ENCODE measurements at regions not wholly inside any gene's neighbourhood (a gene's known extent, or its start where the extent isn't known, plus 50 kb on each side); places are given as distances from the start of the nearest gene placed in this dataset.

DNA sequence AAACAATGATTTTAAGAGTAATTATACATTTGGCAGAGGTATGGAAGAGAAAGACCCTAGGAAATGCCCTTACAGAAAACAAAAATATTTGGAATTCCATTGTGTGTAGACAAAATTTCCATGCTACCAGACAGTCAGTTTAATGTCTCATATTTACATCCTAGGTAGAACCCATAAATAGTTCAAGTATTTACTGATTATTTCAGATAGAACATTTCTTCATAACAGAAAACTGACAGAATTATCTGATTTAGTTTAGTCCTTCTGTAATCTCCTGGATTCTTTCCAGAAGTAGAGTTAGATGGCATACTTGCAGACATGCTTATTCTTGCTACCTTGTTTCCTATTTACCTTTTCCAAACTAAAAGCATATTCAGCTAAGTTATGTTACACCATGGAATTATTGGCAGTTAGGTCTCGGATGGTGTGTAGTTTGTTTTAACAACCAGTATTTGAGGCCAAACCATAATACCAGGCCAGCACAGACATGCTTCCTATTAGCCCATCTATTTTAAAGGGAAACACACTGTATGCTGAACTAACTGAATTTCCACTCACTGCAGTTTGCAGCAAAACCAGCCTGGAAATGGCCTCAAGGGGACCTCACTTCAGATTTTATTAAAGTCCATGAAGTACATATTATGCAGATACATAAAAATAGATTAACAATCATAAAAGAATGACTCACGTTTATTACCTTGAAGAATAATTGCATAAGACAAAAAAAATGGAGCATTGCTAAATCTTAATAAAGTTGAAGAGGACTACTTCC lies 126.6 kb upstream of the LRIG3 start:
- DNase-seq (ENCODE audit: low spot score), result no peak

DNA sequence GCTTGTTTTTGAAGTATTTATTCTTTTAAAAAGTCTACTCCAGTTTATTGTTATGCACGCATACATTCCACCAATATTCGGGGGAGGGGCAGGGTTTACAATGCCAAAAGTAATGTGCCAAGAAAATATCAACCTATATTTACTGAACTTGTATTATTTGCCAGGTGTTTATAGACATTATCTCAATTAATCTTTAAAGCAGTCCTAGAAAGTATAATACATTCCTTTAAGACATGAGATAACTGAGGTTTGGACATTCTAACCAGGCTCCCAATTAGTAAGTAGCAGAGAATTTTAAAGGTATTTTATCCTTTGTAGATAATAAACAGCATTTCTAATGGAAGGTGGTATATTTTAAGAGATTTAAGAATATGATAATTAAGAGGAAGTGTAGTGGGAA lies 124.5 kb upstream of the LRIG3 start:
- no peak for DNase-seq (ENCODE audit: low spot score)

DNA sequence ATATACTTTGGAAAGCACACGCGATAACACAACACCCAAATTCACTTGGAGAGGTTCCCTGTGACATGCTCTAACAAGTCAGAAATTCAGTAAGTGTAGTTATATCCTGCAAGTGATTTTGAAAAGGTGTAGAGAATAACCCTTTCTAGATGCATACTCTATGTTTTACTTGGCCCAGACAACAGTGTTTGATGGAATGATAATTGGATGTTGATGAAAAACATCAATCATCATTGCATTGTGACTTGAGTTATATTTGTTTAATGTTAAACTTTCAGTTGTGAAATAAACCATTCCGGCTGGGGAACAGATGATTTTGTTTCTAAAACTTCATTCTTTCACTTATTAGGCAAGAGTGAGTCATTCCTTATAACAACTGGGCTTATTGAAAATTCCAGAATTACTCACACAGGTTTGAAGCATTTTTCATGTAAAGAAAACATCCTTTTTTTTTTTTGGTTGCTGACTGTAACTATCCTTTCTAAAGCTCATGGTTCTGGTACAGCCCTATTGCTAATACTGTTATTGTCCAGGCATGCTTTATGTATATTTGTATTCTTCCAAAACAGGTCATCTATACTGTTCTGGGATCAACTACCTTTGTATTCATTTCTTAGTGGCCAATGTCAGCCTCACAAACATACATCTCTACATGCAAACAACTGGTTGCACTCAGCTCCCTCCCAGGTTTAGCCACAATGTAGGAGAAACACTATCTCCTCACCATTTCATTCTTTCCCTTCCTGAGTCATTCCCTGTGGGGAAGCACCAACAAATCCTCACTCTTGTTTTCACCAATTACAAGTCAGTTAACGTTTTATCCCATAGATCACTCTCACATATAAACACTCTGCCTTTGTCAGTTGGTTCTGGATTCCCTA lies 121.2 kb upstream of the LRIG3 start:
- peak; percentile 80 for DNase-seq (ENCODE audit: low spot score)

DNA sequence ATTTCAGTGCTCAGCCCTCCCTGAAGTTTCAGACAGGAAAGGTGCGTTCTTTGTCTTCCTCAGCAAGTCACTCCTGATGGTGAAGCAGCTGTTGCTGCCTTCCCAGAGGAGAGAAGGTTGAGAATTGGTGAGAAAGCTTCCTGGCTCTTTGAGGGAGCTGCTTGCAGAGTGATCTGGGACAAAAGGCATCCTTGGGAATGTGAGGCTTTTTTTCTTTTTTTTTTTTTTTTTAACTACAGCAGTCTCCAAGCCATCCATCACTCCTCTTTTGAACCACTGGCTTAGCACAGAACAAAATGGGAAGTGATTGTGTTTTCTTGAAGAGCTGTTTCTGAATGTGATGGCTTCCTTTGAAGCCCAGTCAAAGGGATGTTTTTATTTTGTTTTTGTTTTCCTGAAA lies 120.4 kb upstream of the LRIG3 start:
- peak; percentile 69 for DNase-seq (ENCODE audit: low spot score)

DNA sequence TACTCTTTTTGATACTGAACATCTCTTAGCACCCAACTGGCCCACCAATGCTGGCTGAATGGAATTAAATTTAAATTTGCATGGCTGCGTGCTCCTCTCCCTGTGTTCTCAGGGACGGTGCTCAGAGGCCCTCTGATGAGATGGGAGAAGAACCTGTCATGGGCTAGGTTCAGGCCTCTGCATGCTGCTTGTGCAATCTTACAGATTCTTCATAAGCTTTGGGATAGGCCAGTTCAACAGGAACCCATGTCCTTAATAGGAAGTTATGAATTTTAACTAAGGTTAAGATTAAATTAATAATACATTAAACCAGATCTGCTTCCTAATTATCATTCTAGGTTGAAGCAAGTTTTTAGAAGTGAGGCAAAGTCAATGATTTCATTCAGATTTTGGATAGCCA lies 119.7 kb upstream of the LRIG3 start:
- no peak for DNase-seq (ENCODE audit: low spot score)

DNA sequence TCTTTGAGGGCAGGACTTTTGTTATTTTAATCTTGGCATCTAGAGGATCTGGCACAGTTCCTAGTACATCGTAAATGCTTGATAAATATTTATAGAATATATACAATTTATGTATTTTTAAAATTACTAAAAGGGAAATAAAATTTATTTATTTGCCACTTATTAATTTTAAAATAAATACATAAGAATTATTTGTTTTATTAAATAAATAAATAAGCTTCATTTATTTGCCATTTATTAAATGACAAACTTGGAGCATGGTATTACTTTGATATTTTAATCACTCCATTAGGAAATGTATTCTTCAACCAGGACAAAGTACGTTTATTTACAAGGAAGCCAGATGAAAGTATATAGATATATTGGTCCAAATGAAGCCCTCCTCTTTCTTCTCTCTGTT lies 118.7 kb upstream of the LRIG3 start:
- no peak for DNase-seq (ENCODE audit: low spot score)

DNA sequence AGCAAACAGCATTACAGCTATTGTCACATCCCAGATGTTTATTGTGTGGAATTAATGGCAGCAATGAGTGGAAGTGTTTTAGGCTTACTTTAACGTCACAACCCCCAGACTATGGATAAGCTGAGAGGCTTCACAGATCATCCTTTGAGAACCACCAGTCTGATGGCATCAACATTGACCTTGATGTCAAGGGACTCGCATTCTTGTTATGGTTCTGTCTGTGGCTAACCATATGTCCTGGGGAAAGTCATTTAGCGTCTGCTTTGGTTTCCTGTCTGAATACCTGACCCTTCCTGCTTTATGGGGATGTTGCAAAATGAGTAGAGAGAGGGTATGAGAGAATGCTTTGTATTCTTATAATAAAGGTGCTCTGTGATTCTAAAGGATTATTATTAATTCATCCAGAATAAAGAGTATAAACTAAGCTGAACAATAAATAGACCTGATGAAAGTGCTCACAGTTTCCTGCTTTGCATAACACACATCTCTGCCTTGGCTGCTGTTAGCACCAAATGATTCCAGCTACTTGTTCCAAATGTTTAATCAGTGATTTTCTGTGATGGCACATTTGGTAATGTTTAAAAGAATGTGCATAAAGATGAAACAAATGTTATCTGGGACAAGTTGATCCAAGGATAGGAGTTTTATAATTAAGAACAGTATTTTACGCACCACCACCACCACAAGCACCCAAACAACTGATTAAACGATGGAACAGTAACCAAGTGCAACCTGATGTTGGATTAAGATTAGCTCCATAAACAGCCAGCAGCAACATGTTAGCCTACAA lies 116.9 kb upstream of the LRIG3 start:
- peak; percentile 31 for DNase-seq (ENCODE audit: low spot score)

DNA sequence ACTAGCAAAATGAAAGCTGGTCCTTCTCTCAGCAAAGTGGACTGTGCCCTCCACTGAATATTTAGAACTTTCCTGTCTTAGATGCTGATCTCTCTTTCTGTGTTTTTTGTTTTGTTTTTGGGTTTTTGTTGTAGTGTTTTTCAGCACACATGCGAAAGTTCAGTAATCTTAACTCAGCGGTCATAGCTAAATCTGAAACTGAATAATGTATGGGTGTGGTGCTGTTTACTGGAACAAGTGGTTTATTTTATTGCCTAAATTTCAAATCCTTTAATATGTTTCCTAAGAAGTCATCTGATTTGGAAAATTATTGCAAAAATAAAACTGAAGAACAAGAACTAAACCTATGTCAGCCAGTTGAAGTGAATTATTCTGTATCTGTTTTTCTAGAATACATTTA lies 116.0 kb upstream of the LRIG3 start:
- DNase-seq (ENCODE audit: low spot score), result no peak

DNA sequence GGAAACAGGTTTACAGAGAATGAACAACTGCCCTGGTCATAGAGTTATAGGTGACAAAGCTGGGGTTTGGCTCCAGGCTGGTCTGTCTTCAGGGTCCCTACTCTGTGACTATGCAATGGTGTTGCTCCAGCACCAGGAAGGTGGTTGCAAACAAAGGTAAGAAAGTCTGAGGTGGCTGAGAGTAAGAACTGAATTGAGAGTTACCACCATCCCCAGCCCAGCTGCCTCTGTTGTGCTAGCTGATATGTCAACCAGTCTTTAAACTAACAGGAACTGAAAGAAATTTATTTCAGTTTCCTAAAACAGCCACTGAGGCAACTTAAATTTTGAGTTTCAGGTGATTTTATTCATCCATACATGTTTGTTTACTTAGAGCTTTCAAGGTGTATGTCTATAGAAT lies 111.0 kb upstream of the LRIG3 start:
- no peak for DNase-seq (ENCODE audit: low spot score)

DNA sequence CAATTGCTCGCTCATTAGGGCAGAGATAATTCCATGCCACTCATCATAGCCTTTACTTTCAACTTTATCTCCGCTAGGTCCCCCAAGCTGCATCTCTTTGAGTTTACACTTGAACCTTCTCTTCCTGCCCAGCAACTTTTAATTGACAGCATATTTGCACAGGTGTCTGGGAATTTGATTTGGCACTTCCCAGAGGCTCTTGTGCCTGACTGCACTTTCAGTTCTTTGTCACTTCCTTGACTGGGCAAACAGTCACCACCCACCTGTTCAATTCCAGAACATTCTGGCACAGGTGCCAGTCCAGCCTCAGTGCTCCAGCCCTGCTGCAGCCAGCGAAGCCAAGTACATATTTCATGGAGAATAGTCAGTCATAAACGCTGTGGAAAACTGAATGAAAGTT lies 110.1 kb upstream of the LRIG3 start:
- no peak for DNase-seq (ENCODE audit: low spot score)

DNA sequence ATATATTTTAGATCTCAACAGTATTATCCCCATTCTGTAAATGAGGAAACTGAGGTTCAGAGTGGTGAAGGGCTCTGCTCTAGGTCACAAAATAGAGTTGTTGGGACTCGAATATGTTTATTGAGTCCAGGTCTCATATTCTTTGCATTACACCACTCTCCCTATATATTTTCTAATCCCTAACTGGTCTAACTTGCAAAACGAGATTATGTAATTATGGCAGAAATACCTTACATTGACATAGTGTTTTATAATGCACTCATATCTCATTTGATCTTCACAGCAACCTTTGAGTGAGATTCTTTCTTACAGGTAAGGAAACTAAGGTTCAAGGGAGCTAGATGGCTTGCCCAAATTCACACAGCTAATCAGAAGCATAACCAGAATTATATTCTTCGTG lies 106.9 kb upstream of the LRIG3 start:
- DNase-seq (ENCODE audit: low spot score), result no peak

DNA sequence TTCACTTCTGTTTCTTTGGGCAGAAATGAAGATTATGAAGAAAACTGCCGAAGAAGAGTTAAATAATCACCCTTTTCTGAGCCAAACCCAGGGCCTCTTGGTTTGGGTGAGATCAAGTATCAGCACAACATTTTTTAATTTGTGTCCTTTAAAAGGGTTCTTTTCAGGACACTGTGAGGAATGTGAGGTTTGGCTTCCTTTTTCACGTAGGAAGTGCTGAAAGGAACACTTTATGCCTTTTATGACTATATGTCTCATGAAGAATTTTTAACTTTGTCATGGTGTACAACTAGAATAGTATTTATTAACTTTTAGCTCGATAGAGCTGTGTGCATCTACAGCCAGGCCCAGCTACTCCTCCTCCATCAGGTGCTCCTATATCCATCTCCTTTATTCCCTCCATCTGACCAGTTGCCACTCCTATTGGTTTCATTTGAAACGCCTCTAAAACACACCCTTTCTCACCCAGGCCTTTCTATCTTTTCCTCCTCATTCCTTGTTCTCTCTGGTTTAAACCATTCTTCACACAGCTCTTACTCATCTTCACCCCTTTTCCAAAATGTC lies 103.6 kb upstream of the LRIG3 start:
- DNase-seq (ENCODE audit: low spot score), result no peak

DNA sequence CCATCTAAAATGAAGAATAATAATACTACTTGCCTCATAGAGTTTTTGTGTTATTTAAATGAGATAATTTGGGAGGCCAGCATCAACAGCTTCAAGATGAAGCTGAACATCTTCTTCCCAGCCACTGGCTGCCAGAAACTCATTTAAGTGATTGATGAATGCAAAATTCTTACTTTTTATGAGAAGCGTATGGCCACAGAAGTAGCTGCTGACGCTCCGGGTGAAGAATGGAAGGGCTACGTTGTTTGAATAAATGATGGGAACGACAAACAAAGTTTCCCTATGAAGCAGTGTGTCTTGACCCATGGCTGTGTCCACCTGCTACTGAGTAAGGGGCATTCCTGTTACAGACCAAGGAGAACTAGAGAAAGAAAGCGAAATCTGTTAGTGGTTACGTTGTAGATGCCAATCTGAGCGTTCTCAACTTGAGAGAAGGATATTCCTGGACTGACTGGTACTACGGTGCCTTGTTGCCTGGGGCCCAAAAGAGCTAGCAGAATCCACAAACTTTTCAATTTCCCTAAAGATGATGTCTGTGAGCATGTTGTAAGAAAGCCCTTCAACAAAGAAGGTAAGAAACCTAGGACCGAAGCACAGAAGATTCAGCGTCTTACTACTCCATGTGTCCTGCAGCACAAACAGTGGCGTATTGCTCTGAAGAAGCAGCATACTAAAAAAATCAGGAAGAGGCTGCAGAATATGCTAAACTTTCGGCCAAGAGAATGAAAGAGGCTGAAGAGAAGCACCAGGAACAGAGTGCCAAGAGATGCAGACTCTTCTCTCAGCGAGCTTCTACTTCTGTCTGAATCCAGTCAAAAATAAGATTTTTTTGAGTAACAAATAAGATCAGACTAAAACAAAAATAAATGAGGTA lies 100.0 kb upstream of the LRIG3 start:
- DNase-seq (ENCODE audit: low spot score), result no peak

DNA sequence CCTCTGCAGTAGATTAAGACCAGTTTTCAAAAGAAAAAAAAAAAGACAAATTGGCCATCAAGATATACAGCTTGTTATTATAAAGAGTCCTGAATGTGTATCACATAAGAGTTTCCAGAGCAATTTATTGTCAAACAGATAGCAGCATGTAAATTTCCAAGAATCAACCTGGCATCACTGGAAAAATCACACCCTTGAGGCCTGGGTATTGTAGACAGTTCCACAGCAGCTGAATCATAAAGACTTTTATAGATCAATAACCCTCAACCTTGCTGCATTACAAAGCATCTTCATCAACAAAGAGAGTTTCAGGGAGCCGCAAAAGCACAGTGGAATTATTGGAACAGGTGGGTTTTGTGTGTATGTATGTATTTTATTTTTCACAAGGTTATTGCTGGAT lies 94.6 kb upstream of the LRIG3 start:
- no peak for DNase-seq (ENCODE audit: low spot score)

DNA sequence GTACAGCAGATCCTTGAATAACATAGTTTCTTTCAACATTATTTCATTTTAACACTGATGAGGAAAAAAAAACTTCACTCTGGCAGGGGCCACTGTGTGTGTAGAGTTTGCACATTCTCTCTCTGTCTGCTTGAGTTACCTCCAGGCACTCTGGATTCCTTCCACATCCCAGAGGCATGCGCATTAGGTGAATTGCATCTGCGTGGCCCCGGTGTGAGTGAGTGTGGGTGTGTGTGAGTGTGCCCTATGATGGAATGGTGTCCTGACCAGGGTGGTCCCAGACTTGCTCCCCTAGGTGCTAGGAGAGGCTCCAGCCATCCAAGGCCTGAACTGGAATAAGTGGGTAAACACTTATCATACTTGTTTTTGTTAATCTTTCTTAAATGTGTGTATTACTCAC lies 90.6 kb upstream of the LRIG3 start:
- no peak for DNase-seq (ENCODE audit: low spot score)

DNA sequence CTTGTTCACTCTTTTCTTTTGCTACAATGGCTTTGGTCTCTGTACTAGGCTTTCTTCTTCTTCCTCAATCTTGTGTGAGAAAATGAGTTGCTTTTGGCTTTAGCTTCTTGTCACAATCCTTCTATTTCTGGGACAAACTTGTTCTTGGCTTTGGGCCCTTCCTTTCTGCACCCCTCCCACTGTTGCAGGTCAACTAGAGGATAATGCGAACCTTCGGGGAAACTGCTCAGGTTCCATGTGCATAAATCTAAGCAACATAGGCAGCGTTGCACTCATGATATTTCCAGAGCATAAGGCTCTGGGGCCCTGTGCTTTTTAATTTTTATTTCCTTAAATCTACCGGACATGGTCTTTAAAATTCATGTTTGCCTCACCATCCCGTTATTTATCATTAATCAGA lies 89.8 kb upstream of the LRIG3 start:
- DNase-seq (ENCODE audit: low spot score), result no peak

DNA sequence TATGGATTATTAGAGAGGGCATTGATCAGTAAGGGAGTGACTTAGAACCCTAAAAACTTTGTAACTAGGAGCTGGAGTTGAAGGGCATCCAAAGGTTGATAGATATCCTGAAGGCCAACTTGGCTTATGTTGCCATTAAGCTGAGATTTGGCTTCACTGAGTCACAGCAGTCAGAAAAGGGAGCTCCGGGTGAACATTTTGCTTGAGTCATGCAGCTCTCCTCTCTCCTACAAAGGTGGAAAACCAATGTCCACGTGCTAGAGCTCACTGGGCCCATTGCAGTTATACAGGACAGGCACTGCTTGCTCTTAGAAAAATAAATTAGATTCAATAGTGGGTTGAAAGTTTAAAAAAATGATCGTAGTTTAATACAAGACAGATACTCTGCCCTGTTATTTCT lies 87.3 kb upstream of the LRIG3 start:
- no peak for DNase-seq (ENCODE audit: low spot score)

DNA sequence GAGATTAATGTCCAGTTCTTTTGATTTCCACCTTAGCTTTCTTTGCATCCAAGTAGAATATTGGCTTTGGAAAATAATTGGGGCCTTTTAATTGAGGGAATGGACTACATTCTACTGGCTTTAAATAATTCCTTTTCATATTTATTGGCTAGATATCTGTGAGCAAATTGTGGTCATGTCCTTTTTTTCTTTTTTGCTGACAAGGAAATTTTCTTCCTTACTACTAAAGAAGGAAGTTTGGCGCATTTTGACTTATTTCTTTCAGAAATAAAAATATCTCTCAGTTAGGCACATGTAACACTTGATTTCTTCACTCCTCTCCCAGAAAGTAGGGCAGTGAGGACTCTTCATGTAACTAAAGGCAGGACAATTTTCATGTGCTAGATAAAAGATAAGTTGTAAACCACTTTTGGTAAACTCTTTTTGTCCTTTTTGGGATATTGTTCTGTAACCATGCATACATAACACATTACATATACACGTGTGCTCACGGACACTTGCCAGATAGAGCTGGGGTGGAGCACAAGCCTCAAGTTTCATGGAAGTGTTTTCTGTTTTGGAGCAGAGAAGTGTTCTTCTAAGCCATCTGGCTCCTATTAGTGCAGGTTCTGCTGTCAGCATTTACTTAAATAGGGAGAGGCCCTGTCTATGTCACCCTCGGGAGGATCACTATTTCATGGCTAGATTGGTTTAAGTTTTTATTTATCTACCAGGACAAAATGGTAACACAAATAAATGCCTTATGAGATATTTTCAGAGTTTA lies 85.1 kb upstream of the LRIG3 start:
- DNase-seq (ENCODE audit: low spot score), result no peak

DNA sequence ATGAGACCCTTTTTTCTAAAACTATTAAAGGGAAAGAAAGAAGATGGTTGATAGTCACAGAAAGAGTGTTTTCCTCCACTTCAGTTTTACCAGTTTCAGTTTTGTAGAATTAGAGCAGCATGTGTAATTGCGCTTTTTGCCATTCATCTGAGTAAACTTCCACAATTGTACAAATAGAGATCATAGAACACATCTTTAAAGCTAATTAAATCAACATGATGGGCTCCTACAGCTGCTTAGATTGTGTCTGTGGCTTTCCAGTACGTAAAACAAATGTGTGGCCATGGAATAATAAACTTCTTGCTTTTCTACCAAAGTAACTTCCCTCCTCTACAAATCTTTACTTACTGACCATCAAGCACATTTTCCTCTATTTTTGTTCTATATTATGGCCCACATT lies 84.2 kb upstream of the LRIG3 start:
- DNase-seq (ENCODE audit: low spot score), result no peak

DNA sequence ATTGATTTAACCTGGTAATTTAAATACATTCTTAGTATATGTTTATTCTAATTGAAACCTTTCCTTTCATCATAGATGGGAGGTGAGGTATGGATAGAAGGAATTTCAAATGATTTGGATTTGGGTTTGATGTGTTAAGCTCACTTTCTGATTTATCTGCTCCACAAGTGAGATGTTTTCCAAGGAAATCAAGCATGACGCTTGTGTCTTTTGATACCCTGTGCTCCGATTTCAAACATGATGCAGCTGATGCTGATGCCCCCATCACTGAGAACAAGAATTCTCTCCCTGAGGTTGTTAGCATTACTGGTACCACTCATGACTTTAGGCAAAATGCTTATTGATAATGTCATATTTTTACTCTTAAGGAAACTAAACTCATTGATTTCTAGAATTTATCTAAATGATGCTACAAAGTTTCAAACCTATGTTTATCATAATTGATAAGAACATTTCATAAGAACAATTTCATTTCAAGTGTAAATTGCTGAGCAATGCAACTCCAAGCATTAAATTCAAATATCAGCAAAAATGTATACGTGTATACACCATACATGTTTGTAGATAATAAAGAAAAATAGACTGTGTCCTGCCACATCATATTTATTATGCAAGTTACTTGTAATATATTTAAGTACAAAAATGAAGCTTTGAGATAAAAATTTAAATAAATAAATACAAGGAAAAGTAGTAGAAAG lies 75.5 kb upstream of the LRIG3 start:
- DNase-seq (ENCODE audit: low spot score), result no peak

All from H4 (cell line).